ENCODE measurements at regions not wholly inside any gene's neighbourhood (a gene's known extent, or its start where the extent isn't known, plus 50 kb on each side); places are given as distances from the start of the nearest gene placed in this dataset.

DNA sequence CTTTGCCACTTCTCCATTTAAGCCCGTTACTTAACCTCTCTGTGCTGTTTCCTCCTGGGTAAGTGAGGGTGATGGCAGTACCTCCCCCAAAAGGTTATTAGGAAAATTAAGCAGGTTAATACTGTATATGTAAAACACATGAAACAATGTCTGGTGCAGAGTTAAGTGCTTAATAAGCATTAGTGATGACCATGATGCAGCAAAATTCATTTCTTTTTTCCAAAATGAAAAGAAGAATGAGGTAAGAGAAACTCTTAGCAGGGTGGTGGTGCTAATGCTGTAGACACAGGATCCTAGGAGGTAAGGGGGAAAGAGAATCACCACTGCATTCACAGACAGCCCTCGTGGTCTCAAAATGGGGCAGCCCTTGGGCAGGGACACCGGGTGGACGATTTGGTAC lies 115.1 kb upstream of the RAI14 start:
- H3K9me3 ChIP-seq: no peaks in the 10 kb centered on the region
- H3K4me3 ChIP-seq: no peak overlapping the region
- WGBS (ENCODE audit: insufficient coverage, low coverage, low lambda C conversion rate, missing lambda C conversion rate): 95% methylated on average over 2 of the region's 4 CpGs
- no peak overlapping the region for H3K27ac ChIP-seq
- no peak for ATAC-seq
- intact Hi-C loops (cut with DNase I): no loop called here
- no peaks in the 10 kb centered on the region for H3K27me3 ChIP-seq
- no peaks in the 10 kb centered on the region for H3K36me3 ChIP-seq
- TF ChIP-seq, protein P1, sequence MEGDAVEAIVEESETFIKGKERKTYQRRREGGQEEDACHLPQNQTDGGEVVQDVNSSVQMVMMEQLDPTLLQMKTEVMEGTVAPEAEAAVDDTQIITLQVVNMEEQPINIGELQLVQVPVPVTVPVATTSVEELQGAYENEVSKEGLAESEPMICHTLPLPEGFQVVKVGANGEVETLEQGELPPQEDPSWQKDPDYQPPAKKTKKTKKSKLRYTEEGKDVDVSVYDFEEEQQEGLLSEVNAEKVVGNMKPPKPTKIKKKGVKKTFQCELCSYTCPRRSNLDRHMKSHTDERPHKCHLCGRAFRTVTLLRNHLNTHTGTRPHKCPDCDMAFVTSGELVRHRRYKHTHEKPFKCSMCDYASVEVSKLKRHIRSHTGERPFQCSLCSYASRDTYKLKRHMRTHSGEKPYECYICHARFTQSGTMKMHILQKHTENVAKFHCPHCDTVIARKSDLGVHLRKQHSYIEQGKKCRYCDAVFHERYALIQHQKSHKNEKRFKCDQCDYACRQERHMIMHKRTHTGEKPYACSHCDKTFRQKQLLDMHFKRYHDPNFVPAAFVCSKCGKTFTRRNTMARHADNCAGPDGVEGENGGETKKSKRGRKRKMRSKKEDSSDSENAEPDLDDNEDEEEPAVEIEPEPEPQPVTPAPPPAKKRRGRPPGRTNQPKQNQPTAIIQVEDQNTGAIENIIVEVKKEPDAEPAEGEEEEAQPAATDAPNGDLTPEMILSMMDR (IDR thresholded peaks at IDR 0.05): no peak
- TF ChIP-seq POLR2A (IDR thresholded peaks at IDR 0.05): no peak
- no peaks in the 10 kb centered on the region for H3K4me1 ChIP-seq
- DNase-seq: no peak

DNA sequence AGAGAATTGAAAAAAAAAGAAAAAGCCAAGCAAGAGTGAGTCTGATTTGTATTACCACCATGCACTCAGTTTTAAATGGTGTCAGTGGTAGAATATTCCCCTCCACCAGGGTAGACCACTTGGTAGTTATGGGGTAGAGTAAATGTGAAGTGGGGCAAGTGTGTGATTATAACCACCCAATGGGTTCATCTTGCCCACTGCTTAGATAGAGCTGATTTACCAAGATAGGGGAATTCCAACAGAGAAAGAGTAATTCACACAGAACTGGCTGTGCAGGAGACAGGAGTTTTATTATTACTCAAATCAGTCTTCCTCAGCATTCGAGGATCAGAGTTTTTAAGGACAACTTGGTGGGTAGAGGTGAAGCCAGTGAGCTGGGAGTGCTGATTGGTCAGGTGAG lies 113.3 kb upstream of the RAI14 start:
- TF ChIP-seq POLR2A (IDR thresholded peaks at IDR 0.05): no peak
- TF ChIP-seq, protein P1 (IDR thresholded peaks at IDR 0.05): no peak
- no peaks in the 10 kb centered on the region for H3K9me3 ChIP-seq
- no peaks in the 10 kb centered on the region for H3K4me1 ChIP-seq
- no peak overlapping the region for H3K4me3 ChIP-seq
- H3K36me3 ChIP-seq: no peaks in the 10 kb centered on the region
- DNase-seq (no peak), ATAC-seq (no peak)
- intact Hi-C loops (cut with DNase I): no loop called here
- 80% methylated on average over 1 of the region's 1 CpG for WGBS (ENCODE audit: insufficient coverage, low coverage, low lambda C conversion rate, missing lambda C conversion rate)
- H3K27ac ChIP-seq: no peak overlapping the region
- no peaks in the 10 kb centered on the region for H3K27me3 ChIP-seq

DNA sequence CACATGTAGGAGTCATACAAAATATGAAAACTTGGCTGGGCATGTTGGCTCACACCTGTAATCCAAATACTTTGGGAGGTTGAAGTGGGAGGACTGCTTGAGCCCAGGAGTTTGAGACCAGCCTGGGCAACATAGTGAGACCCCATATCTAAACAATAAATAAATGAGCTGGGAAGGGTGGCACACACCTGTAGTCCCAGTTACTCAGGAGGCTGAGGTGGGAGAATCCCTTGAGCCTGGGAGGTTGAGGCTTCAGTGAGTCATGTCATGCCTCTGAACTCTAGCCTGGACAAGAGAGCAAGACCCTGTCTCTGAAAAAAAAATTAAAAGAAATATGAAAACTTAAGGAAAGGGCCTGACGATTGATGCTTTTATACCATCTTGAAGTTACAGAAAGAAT lies 112.4 kb upstream of the RAI14 start:
- 100% methylated on average over 1 of the region's 1 CpG for WGBS (ENCODE audit: insufficient coverage, low coverage, low lambda C conversion rate, missing lambda C conversion rate)
- intact Hi-C loops (cut with DNase I): no loop called here
- no peak overlapping the region for H3K4me3 ChIP-seq
- H3K27me3 ChIP-seq: no peaks in the 10 kb centered on the region
- no peak for DNase-seq
- H3K9me3 ChIP-seq: no peaks in the 10 kb centered on the region
- H3K36me3 ChIP-seq: no peaks in the 10 kb centered on the region
- H3K27ac ChIP-seq: no peak overlapping the region
- ATAC-seq: no peak
- TF ChIP-seq, protein P1 (IDR thresholded peaks at IDR 0.05): no peak
- no peak for TF ChIP-seq POLR2A (IDR thresholded peaks at IDR 0.05)
- no peaks in the 10 kb centered on the region for H3K4me1 ChIP-seq

DNA sequence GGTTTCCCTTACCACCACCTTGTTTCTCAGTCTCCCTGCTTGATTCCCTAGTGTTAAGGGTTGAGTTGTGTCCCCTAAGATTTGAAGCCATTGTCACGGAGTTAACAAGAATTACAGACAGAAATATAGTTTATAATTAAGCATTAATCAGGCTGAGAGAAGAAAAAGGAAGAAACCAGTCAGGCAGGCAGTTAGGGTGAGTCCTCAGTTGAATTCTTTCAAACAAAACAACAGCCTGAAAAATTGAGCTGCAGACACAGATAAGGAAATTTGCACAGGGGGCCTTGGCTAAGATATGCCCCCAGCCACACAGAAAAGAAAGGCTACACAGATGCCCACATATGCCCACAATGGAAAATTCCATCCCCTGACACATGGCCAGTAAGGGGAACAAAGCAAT lies 111.7 kb upstream of the RAI14 start:
- Histone ChIP-seq H3K4me1 (no peaks in the 10 kb centered on the region), H3K4me3 (no peak overlapping the region), H3K9me3 (no peaks in the 10 kb centered on the region), H3K27ac (no peak overlapping the region), H3K36me3 (no peaks in the 10 kb centered on the region), H3K27me3 (no peaks in the 10 kb centered on the region)
- TF ChIP-seq, protein P1 (IDR thresholded peaks at IDR 0.05): no peak
- no peak for TF ChIP-seq POLR2A (IDR thresholded peaks at IDR 0.05)
- intact Hi-C loops (cut with DNase I): no loop called here
- no peak for DNase-seq
- ATAC-seq: no peak
- 44% methylated on average over 1 of the region's 1 CpG for WGBS (ENCODE audit: insufficient coverage, low coverage, low lambda C conversion rate, missing lambda C conversion rate)

DNA sequence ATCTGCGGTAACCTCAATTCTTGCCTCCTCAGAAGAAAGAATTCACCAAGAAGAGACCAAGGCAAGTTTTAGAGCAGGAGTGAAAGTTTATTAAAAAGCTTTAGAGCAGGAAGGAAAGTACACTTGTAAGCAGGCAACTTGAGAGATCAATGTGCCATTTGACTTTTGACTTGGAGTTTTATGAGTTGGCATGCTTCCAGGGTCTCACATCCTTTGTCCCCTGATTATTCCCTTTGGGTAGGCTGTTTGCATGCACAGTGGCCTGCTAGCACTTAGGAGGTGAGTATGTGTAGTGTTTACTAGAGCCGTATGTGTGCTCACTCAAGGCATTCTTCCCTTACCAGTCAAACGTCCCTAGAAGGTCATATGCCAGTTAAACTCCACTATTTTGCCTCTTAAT lies 111.0 kb upstream of the RAI14 start:
- H3K36me3 ChIP-seq: no peaks in the 10 kb centered on the region
- 18% methylated on average over 2 of the region's 3 CpGs for WGBS (ENCODE audit: insufficient coverage, low coverage, low lambda C conversion rate, missing lambda C conversion rate)
- no peaks in the 10 kb centered on the region for H3K9me3 ChIP-seq
- no peaks in the 10 kb centered on the region for H3K4me1 ChIP-seq
- no peak overlapping the region for H3K4me3 ChIP-seq
- ATAC-seq (no peak), DNase-seq (no peak)
- no peaks in the 10 kb centered on the region for H3K27me3 ChIP-seq
- intact Hi-C loops (cut with DNase I): no loop called here
- TF ChIP-seq, protein P1 (IDR thresholded peaks at IDR 0.05): no peak
- no peak for TF ChIP-seq POLR2A (IDR thresholded peaks at IDR 0.05)
- H3K27ac ChIP-seq: no peak overlapping the region

Data from right lobe of liver (tissue), 6 donors.